HG02973 (cell line): ENCODE measurements at regions not wholly inside any gene's neighbourhood (a gene's known extent, or its start where the extent isn't known, plus 50 kb on each side); places are given as distances from the start of the nearest gene placed in this dataset.

Experiments used
- ATAC-seq: cut with Tn5 transposase; IDR thresholded peaks from one replicate; pipeline ENCODE4 v1.9.1; 2021; ENCODE audit warnings: moderate library complexity; ENCODE audit not compliant: unreplicated experiment

- no peak for ATAC-seq
Observed at GRCh38 chr16:74232806-74233465, 63.7 kb upstream of the PSMD7 start.

- ATAC-seq: no peak
Observed at GRCh38 chr16:74230126-74230525, 66.5 kb upstream of the PSMD7 start.

- ATAC-seq: no peak
Observed at GRCh38 chr16:74226338-74226954, 70.2 kb upstream of the PSMD7 start.

DNA sequence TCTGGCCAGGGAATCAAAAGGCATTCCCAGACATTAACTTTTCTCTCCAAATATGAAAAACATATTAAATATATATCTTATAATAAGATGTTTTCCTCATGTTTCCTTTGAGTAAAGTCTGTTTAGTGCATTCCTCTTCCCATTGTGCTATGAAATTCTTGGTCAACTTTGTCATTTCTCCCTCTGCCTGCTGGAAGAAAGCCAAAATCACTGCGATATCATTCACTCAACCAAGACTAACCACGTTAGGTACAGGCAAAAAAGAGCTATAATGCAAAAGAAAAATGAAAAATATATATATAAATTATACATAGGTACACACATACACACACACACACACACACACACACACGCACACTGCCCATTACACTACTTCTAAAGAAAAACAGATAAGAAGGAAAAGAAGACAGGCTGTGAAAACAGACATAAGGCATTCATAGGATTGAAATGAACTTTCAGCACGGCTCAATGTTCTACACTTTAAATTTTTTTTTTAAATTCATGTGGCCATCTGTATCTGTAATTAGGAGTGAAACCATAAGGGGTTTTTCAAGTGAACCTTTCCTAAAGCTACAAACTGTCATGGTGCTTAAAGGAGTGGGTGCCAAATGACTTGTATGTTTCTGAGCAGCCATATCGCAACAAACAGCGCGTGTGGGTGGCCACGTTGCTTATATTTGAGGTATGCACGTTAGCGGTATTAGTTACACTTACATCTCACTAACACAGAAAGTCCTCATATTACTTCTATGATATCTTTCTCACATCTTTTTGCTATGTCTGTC lies 71.6 kb upstream of the PSMD7 start:
- no peak for ATAC-seq

DNA sequence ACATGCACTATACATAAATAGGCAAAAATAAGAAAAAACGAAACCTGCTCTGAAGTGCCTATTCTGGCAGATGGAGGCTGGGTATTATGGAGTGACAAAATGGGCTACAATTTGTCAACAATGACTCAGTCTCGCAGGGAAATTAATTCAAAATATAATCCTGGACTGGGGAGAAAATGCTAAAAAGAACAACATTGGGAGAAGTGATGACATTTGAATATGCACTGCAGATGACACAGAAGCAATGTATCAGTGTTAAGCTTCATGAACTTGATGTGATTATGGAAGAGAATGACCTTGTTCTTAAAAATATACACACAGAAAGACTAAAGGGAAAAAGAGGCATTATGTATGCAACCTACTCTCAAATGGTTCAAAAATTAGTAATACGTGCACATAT lies 74.8 kb upstream of the PSMD7 start:
- no peak for ATAC-seq

DNA sequence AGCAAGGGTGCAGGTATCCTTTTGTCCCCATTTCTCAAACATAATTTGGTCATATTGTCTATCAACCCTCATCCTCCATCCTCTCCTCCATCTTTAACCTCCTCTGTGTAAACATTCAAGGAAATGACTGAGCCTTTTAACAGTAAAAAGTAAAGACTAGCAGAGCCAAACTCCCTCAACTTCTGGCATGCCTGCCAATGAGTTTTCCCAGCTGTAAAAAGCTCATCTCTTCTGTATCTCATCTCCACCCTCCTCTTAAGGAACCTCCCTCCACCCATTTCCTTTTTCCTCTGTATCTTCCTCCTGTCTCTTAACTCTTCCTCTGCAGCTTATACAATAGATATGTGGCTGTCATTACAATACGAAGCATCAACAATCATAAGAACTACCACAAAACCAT lies 76.9 kb upstream of the PSMD7 start:
- ATAC-seq: no peak

GRCh38 chr16:74218871-74219270 lies 77.7 kb upstream of the PSMD7 start:
- no peak for ATAC-seq

GRCh38 chr16:74216319-74216718 lies 80.3 kb upstream of the PSMD7 start:
- ATAC-seq: no peak

DNA sequence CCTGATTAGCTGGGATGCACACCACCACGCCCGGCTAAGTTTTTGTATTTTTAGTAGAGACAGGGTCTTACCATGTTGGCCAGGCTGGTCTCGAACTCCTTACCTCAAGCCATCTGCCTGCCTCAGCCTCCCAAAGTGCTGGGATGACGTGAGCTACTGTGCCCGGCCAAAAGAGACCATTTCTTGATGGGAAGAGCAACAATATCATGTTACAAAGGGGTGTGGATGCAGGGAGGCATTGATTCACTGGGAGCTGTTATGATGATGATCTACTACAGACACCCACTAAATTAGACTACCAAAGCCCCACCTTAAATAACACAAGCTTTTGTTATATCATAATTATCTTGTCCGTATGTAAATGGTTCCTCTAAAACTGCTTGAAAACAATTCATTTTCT lies 81.4 kb upstream of the PSMD7 start:
- ATAC-seq: no peak

DNA sequence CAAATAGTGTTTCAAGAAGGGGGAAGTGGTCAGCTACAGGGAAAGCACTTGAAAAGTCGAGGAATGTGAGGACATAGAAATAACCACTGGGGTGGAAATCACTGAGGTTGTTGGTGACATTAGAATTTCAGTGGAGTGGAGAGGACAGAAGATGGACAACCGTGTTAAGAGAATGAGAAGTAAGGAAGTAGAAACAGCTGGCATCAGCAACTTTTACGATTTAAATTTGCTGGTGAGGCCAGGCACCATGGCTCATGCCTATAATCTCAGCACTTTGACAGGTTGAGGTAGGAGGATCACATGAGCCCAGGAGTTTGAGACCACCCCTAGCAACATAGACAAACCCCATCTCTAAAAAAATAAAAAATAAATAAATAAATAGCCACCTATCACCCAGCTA lies 83.2 kb upstream of the PSMD7 start:
- ATAC-seq: no peak

GRCh38 chr16:74210245-74210644 lies 86.4 kb upstream of the PSMD7 start:
- ATAC-seq: no peak

- ATAC-seq: no peak
Observed at GRCh38 chr16:74202009-74202408, 94.6 kb upstream of the PSMD7 start.

DNA sequence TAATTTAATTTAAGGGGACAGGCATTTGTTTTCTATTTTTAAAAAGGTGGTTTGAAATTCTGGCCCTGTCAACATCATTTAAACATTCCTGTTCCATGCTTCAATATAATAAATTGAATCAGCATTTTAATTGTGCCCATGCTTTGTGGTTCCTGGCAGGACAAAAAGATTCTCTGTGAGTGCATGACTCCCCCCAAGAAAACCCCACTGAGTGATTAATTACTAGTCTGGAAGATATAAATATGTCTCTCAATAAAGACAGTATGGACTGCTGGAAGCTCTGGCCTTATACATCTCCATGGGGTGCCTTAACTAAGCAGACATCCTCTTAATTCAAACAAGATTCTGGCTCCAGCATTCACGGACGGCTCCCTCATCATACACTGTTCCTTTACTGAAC lies 95.0 kb upstream of the PSMD7 start:
- ATAC-seq: no peak

DNA sequence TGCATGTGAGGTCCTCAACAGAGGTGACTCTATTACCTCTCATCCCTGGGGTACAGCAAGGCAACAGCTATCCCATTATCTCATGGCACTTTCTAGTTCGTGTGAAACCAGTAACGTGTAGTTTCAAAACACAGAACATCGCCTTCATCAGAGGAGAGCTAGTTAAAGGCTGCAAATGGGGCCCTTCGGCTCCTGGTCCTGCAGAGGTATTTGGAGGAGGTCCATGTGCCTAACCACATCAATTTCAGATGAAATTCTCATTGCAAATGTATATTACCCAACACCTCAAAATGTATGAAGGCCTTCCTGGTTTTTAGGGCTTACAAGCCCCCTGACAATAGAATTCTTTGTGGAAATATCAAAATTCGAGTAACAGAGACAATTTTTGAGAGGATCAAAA lies 95.7 kb upstream of the PSMD7 start:
- ATAC-seq: no peak

- ATAC-seq: no peak
Observed at GRCh38 chr16:74199842-74200124, 96.8 kb upstream of the PSMD7 start.

DNA sequence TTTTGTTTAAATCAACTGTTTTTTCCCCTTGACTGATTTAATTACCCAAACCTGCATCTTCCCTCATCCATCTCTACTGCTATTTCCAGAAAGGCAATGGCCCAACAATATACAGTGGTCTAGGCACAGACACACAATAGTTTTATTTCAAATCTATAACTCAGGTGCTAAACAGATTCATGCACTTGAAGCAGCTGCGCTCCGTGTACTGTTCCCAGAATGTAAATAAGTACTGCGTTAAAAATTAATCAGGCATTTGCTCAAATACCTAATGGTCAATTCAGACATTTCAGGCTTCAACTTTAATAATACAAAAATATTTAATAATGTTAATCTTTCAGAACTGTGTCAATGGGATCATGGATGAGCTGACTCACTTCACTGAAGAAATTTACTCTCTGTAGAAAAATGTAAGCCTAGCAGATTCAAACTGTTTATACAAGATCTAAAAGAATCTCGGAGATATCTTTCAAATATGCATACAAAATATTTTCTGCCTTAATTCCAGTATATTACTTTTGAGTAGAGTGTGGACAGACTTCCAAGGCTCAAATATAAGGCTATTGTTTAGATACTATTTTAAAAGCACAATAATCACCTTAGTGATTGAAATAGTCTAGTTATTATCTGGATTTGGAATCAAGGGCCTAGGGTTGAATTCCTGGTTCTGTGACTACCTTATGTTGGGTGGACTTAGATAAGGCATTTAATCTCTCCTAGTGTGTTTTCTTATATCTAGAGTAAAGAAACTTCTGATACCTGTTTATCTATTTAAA lies 97.4 kb upstream of the PSMD7 start:
- ATAC-seq: no peak

DNA sequence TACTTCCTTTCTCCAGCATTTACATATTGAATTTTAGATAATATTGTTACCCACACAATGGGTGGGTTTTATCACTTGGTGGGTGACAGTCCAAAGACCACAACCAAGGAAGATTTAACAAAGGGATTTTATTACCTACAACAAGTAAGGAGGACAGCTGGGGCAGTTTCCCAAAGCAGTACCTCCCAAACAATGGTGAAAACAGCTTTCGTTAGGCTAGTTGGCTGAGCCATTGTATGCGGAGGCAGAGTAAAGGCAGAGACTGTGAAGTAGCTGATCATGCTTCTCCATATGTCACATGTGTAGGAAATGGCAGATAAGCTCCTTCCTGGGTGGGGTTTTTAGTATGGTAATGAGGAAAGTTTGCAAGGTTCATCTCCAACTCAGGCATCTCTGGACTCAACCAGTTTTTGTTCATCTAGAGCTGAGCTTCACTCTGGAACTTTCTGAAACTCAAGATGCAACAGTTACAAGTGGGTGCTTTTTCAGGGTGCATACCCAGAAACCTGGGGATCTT lies 104.3 kb upstream of the PSMD7 start:
- no peak for ATAC-seq

GRCh38 chr16:74190292-74190691 lies 106.3 kb upstream of the PSMD7 start:
- no peak for ATAC-seq

DNA sequence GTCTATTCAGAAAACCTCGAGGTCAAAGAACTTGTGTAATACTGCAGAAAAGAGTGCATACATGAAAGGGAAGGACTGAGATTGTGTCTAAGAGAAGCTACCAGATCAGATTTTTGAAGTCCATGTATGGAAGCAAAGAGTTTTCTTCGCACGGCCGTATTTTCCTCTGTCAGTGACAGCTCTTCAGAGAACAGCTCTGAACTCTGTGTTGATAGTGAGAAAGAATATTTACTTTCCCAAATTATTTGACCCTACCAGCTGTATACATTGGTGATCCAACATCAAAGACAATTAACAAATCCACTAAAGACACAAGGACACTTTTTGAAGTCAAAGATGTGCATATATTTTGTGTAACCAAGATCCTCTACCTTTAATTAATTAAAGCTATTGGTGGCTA lies 107.8 kb upstream of the PSMD7 start:
- no peak for ATAC-seq

DNA sequence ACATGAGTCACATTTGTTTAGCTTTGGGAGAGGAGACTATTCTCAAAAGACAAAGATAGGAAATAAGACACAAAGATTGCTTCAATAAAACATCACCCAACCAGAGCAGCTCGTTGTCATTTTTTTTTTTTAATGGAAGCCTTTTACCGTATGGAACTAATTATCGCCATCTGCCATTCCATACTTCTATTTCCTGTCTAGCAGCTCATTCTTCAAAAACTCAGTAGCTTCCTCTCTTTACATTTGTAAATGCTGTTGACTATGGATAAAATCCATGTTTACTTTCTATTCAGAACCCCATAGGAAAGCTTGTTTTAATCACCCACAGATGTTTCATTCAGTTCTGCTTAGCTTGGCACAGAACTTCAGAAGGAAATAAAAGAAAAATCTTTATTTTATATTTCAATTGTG lies 110.0 kb upstream of the PSMD7 start:
- no peak for ATAC-seq

DNA sequence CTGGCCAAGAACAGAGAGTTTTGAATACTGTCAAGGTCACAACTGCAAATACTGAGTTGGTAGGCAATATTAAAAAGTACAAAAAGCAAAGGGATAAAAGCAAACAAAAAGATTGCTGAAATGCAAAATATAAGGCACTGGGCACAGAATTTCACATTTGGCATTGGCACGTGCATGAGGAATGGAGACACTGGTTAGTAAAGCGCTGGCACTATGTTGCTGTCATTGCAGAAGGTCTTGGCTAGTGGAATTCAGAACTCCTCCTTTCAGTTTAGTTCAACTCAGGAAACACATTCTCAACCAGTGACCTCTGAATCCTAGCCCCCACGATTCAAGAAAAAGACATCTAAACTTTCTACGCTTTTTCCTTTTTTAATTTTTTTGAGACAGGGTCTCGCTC lies 111.8 kb upstream of the PSMD7 start:
- no peak for ATAC-seq
